IPS DF 6.9 (cell line): ENCODE measurements at regions not wholly inside any gene's neighbourhood (a gene's known extent, or its start where the extent isn't known, plus 50 kb on each side); places are given as distances from the start of the nearest gene placed in this dataset.
"Not testable (repeated sequence)": the region's sequence is repeated elsewhere in the genome, so short reads cannot be mapped to it uniquely, and the experiment has no call there.

Experiments used
- DNase-seq: peaks from one replicate; pipeline ENCODE4 v3.0.0-alpha.2; 2013; ENCODE audit warnings: low read depth, low spot score
- H3K27ac ChIP-seq: one replicate; pipeline ENCODE4 v1.5.1; 2013; ENCODE audit warnings: low read length, control low read depth
- H3K27me3 ChIP-seq: 2 replicates; pipeline ENCODE4 v1.6.1; 2013; ENCODE audit warnings: mild to moderate bottlenecking, low read length; ENCODE audit not compliant: control insufficient read depth, insufficient read depth
- H3K36me3 ChIP-seq: 2 replicates; pipeline ENCODE4 v1.6.1; 2013; ENCODE audit warnings: low read length; ENCODE audit not compliant: control insufficient read depth, insufficient read depth
- H3K4me1 ChIP-seq: 2 replicates; pipeline ENCODE4 v1.6.1; 2013; ENCODE audit warnings: low read length; ENCODE audit not compliant: control insufficient read depth, insufficient read depth
- H3K4me3 ChIP-seq: 2 replicates; pipeline ENCODE4 v1.5.1; 2013; ENCODE audit warnings: mild to moderate bottlenecking, low read length
- H3K9me3 ChIP-seq: 2 replicates; pipeline ENCODE4 v1.6.1; 2013; ENCODE audit warnings: low read length, inconsistent platforms; ENCODE audit not compliant: control insufficient read depth, insufficient read depth
- WGBS: extraction: QIAGEN DNeasy Blood & Tissue Kit; methylation state at CpG from one replicate; pipeline ENCODE4 v1.1.7; 2013; ENCODE audit warnings: mixed read lengths, missing lambda C conversion rate; ENCODE audit not compliant: insufficient read length, insufficient coverage; 5-methylcytosine and 5-hydroxymethylcytosine counted together

DNA sequence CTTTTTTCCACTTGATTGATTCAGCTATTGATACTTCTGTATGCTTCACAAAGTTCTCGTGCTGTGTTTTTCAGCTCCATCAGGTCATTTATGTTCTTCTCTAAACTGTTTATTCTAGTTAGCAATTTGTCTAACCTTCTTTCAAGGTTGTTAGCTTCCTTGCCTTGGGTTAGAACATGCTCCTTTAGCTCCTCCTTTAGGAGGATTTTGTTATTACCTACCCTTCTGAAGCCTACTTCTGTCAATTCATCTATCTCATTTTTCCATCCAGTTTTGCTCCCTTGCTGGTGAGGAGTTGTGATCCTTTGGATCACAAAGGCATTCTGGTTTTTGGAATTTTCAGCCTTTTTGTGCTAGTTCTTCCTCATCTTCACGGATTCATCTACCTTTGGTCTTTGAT is 344.7 kb upstream of the CLEC14A start:
- H3K9me3 ChIP-seq, H3K4me1 ChIP-seq, H3K36me3 ChIP-seq, H3K27ac ChIP-seq, H3K27me3 ChIP-seq, H3K4me3 ChIP-seq, DNase-seq: not testable (repeated sequence)
- no CpG with 5 or more reads among the region's 2 CpGs for WGBS

DNA sequence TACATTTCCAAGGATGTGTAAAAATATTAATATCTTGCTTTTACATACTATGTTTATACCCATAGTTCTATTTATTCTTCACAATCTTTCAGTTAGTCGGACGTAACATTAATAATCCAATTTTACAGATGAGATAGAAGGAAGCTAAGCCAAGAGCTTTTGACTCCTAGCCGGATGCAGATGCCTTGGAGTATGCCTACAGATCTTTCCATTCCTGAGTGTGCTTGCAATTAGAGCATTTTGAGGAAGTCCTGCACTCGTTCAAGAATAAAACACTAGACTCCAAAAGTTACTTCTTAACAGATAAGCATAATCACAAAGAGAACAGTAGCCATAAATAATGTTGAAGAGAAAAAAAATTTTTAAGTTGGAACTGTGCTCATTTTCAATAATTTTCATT is 337.6 kb upstream of the CLEC14A start:
- Histone ChIP-seq H3K27me3 (no peaks in the 10 kb centered on the region; the same call in 1 of the 2 replicates), H3K4me1 (no peaks in the 10 kb centered on the region), H3K36me3 (no peaks in the 10 kb centered on the region), H3K9me3 (no peaks in the 10 kb centered on the region), H3K4me3 (no peak overlapping the region), H3K27ac (no peak overlapping the region)
- no CpG with 5 or more reads among the region's 4 CpGs for WGBS
- DNase-seq: no peak

GRCh38 chr14:38592764-38593442 is 337.0 kb upstream of the CLEC14A start:
- Histone ChIP-seq H3K36me3 (no peaks in the 10 kb centered on the region), H3K27ac (no peak overlapping the region), H3K4me1 (no peaks in the 10 kb centered on the region), H3K27me3 (no peaks in the 10 kb centered on the region; the same call in 1 of the 2 replicates), H3K4me3 (no peak overlapping the region), H3K9me3 (no peaks in the 10 kb centered on the region)
- WGBS: no CpG with 5 or more reads among the region's 8 CpGs
- DNase-seq: no peak

- Histone ChIP-seq H3K27ac (no peak overlapping the region), H3K36me3 (no peaks in the 10 kb centered on the region), H3K4me3 (no peak overlapping the region), H3K27me3 (no peaks in the 10 kb centered on the region; the same call in 1 of the 2 replicates), H3K4me1 (no peaks in the 10 kb centered on the region), H3K9me3 (no peaks in the 10 kb centered on the region)
- WGBS: no CpG with 5 or more reads among the region's 3 CpGs
- DNase-seq: no peak
Measured at GRCh38 chr14:38589747-38590350, 334.0 kb upstream of the CLEC14A start.

- H3K27me3 ChIP-seq: no peaks in the 10 kb centered on the region
- no peaks in the 10 kb centered on the region for H3K4me1 ChIP-seq
- DNase-seq: no peak
- H3K36me3 ChIP-seq: no peaks in the 10 kb centered on the region
- WGBS: no CpG with 5 or more reads among the region's 1 CpG
- H3K27ac ChIP-seq: no peak overlapping the region
- no peaks in the 10 kb centered on the region for H3K9me3 ChIP-seq
- H3K4me3 ChIP-seq: no peak overlapping the region
Measured at GRCh38 chr14:38583471-38583870, 327.6 kb upstream of the CLEC14A start.

- H3K27me3 ChIP-seq: no peaks in the 10 kb centered on the region
- WGBS: no CpG with 5 or more reads among the region's 4 CpGs
- H3K27ac ChIP-seq: no peak overlapping the region
- DNase-seq: no peak
- H3K4me1 ChIP-seq: no peaks in the 10 kb centered on the region
- no peaks in the 10 kb centered on the region for H3K36me3 ChIP-seq
- H3K9me3 ChIP-seq: no peaks in the 10 kb centered on the region
- no peak overlapping the region for H3K4me3 ChIP-seq
Measured at GRCh38 chr14:38578278-38578681, 322.4 kb upstream of the CLEC14A start.

- H3K27me3 ChIP-seq: no peaks in the 10 kb centered on the region
- no peaks in the 10 kb centered on the region for H3K9me3 ChIP-seq
- no peaks in the 10 kb centered on the region for H3K4me1 ChIP-seq
- no peak overlapping the region for H3K4me3 ChIP-seq
- no peaks in the 10 kb centered on the region for H3K36me3 ChIP-seq
- no peak overlapping the region for H3K27ac ChIP-seq
- DNase-seq: no peak
Measured at GRCh38 chr14:38567703-38568102, 311.8 kb upstream of the CLEC14A start.

DNA sequence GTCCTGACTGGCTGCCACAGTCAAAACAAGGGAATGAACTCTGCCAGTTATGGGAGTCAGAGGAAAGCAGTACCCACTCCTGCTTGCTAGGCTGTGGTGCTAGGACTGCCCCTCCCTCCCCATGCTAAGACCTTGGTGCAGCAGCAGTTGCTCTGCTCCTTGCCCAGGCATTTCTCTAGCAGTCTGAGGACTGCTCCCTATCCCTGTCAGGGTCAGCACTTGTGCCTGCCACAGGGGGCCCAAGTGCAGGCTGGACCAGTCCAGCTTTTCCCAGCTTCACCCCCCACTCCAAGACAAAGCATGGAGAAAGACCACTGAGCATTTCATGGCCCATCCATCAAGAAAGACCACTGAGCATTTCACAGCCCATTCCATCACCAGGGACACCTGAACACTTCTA is 305.8 kb upstream of the CLEC14A start:
- no peaks in the 10 kb centered on the region for H3K27me3 ChIP-seq
- H3K27ac ChIP-seq: no peak overlapping the region
- no peaks in the 10 kb centered on the region for H3K36me3 ChIP-seq
- H3K4me1 ChIP-seq: no peaks in the 10 kb centered on the region
- no peaks in the 10 kb centered on the region; the same call in 1 of the 2 replicates for H3K9me3 ChIP-seq
- H3K4me3 ChIP-seq: no peak overlapping the region
- DNase-seq: no peak

GRCh38 chr14:38559711-38560110 is 303.8 kb upstream of the CLEC14A start:
- Histone ChIP-seq H3K4me3 (no peak overlapping the region), H3K27me3 (no peaks in the 10 kb centered on the region), H3K4me1 (no peaks in the 10 kb centered on the region), H3K27ac (no peak overlapping the region), H3K36me3 (no peaks in the 10 kb centered on the region), H3K9me3 (no peaks in the 10 kb centered on the region; the same call in 1 of the 2 replicates)
- no peak for DNase-seq
- WGBS: no CpG with 5 or more reads among the region's 2 CpGs

GRCh38 chr14:38557391-38557790 is 301.5 kb upstream of the CLEC14A start:
- not testable (repeated sequence) for H3K27ac ChIP-seq, H3K4me3 ChIP-seq

DNA sequence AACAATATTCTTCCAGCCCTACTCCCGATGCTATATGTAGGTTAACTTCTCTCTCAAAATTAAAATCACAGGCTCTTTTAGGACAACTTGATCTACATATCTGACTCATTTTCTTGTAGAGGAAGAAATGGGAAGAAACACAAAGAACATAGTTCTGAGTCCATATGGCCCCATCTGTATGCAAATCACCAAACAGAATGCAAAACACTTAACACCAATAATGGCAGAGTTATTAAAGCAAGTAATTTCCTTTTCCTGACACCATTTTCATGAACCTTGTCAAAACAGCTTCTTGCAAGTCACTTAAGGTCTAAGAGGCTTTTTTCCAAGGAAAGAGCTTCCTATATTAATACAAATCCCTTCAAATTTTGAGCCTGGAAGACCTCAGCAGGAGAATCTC is 300.4 kb upstream of the CLEC14A start:
- DNase-seq: no peak
- Histone ChIP-seq H3K9me3 (no peaks in the 10 kb centered on the region; the same call in 1 of the 2 replicates), H3K27ac (no peak overlapping the region), H3K36me3 (no peaks in the 10 kb centered on the region), H3K27me3 (no peaks in the 10 kb centered on the region), H3K4me1 (no peaks in the 10 kb centered on the region), H3K4me3 (no peak overlapping the region)
- no CpG with 5 or more reads among the region's 1 CpG for WGBS

More at GRCh38 chr14:38557391-38557790, 301.5 kb upstream of the CLEC14A start:
- not testable (repeated sequence) for H3K9me3 ChIP-seq, DNase-seq, H3K4me1 ChIP-seq, H3K36me3 ChIP-seq, H3K27me3 ChIP-seq
